Skeletal muscle satellite cell (primary cell): ENCODE measurements at regions not wholly inside any gene's neighbourhood (a gene's known extent, or its start where the extent isn't known, plus 50 kb on each side); places are given as distances from the start of the nearest gene placed in this dataset.
A peak's percentile ranks its signal among the peaks of the same experiment; 100 is the strongest.

ENCODE experiments used
- H3K27me3 ChIP-seq: 2 replicates; pipeline ENCODE4 v1.7.0; 2013; ENCODE audit warnings: low read length; ENCODE audit not compliant: control insufficient read depth, insufficient read depth
- H3K36me3 ChIP-seq: 2 replicates; pipeline ENCODE4 v1.7.0; 2013; ENCODE audit warnings: mild to moderate bottlenecking, control low read depth, low read length; ENCODE audit not compliant: insufficient read depth
- H3K4me1 ChIP-seq: 2 replicates; pipeline ENCODE4 v1.7.0; 2013; ENCODE audit warnings: low read length; ENCODE audit not compliant: control insufficient read depth, insufficient read depth
- H3K4me2 ChIP-seq: 2 replicates; pipeline ENCODE4 v1.7.0; 2013; ENCODE audit warnings: mild to moderate bottlenecking, low read length
- H3K4me3 ChIP-seq: 2 replicates; pipeline ENCODE4 v1.7.0; 2013; ENCODE audit warnings: low read length
- H3K9ac ChIP-seq: 2 replicates; pipeline ENCODE4 v1.7.0; 2013; ENCODE audit warnings: mild to moderate bottlenecking, low read depth, low read length, moderate library complexity
- H3K9me3 ChIP-seq: replicated peaks from 2 replicates; pipeline ENCODE4 v1.7.0; 2013; ENCODE audit warnings: mild to moderate bottlenecking, control low read depth, low read length

- H3K9me3 ChIP-seq = no peaks in the 10 kb centered on the region
- no peaks in the 10 kb centered on the region for H3K27me3 ChIP-seq
- H3K9ac ChIP-seq = peak overlapping the region; percentile 36
- H3K4me2 ChIP-seq = no peak overlapping the region
- no peaks in the 10 kb centered on the region for H3K36me3 ChIP-seq
- no peak overlapping the region for H3K4me3 ChIP-seq
- H3K4me1 ChIP-seq = peaks cover 21% of the 10 kb centered on the region
Measured at GRCh38 chr3:152159328-152159727, 109.4 kb upstream of the MBNL1 start.

GRCh38 chr3:152160350-152161011 is 108.2 kb upstream of the MBNL1 start:
- Histone ChIP-seq H3K9ac (no peak overlapping the region), H3K27me3 (no peaks in the 10 kb centered on the region), H3K4me1 (peaks cover 16% of the 10 kb centered on the region), H3K4me3 (no peak overlapping the region), H3K4me2 (no peak overlapping the region), H3K9me3 (no peaks in the 10 kb centered on the region), H3K36me3 (no peaks in the 10 kb centered on the region)

- Histone ChIP-seq H3K4me2 (no peak overlapping the region), H3K4me1 (peaks cover 33% of the 10 kb centered on the region), H3K27me3 (peaks cover 3% of the 10 kb centered on the region), H3K36me3 (no peaks in the 10 kb centered on the region), H3K4me3 (no peak overlapping the region), H3K9ac (no peak overlapping the region), H3K9me3 (no peaks in the 10 kb centered on the region)
Measured at GRCh38 chr3:152172460-152172859, 96.3 kb upstream of the MBNL1 start.

- H3K36me3 ChIP-seq = no peaks in the 10 kb centered on the region
- H3K4me2 ChIP-seq = no peak overlapping the region
- peaks cover 6% of the 10 kb centered on the region for H3K27me3 ChIP-seq
- H3K9ac ChIP-seq = no peak overlapping the region
- no peaks in the 10 kb centered on the region for H3K9me3 ChIP-seq
- peaks cover 33% of the 10 kb centered on the region for H3K4me1 ChIP-seq
- no peak overlapping the region for H3K4me3 ChIP-seq
Measured at GRCh38 chr3:152173627-152174026, 95.1 kb upstream of the MBNL1 start.

- peak overlapping the region; percentile 33 for H3K9ac ChIP-seq
- peaks cover 33% of the 10 kb centered on the region for H3K4me1 ChIP-seq
- peaks cover 6% of the 10 kb centered on the region for H3K27me3 ChIP-seq
Measured at GRCh38 chr3:152174876-152175527, 93.7 kb upstream of the MBNL1 start.

GRCh38 chr3:152175528-152175889 is 93.2 kb upstream of the MBNL1 start:
- Histone ChIP-seq H3K27me3 (peaks cover 6% of the 10 kb centered on the region), H3K9ac (peak overlapping the region; percentile 35), H3K4me1 (peaks cover 33% of the 10 kb centered on the region), H3K9me3 (no peaks in the 10 kb centered on the region), H3K4me2 (peak overlapping the region; percentile 72), H3K4me3 (peak overlapping the region; percentile 32), H3K36me3 (no peaks in the 10 kb centered on the region)

More at GRCh38 chr3:152174876-152175527, 93.7 kb upstream of the MBNL1 start:
- Histone ChIP-seq H3K4me3 (peak overlapping the region; percentile 23), H3K36me3 (no peaks in the 10 kb centered on the region), H3K4me2 (peak overlapping the region; percentile 72), H3K9me3 (no peaks in the 10 kb centered on the region)

- H3K4me1 ChIP-seq = peaks cover 33% of the 10 kb centered on the region
Measured at GRCh38 chr3:152176241-152176640, 92.5 kb upstream of the MBNL1 start.

GRCh38 chr3:152176998-152177397 is 91.7 kb upstream of the MBNL1 start:
- no peaks in the 10 kb centered on the region for H3K9me3 ChIP-seq
- peaks cover 6% of the 10 kb centered on the region for H3K27me3 ChIP-seq
- H3K4me2 ChIP-seq = no peak overlapping the region
- peaks cover 33% of the 10 kb centered on the region for H3K4me1 ChIP-seq
- H3K36me3 ChIP-seq = no peaks in the 10 kb centered on the region
- H3K4me3 ChIP-seq = no peak overlapping the region
- no peak overlapping the region for H3K9ac ChIP-seq

More at GRCh38 chr3:152176241-152176640, 92.5 kb upstream of the MBNL1 start:
- H3K4me3 ChIP-seq = peak overlapping the region; percentile 32
- peaks cover 6% of the 10 kb centered on the region for H3K27me3 ChIP-seq
- H3K36me3 ChIP-seq = no peaks in the 10 kb centered on the region
- H3K4me2 ChIP-seq = peak overlapping the region; percentile 68
- H3K9me3 ChIP-seq = no peaks in the 10 kb centered on the region
- H3K9ac ChIP-seq = peak overlapping the region; percentile 35

- peaks cover 33% of the 10 kb centered on the region for H3K4me1 ChIP-seq
- no peaks in the 10 kb centered on the region for H3K9me3 ChIP-seq
- peaks cover 6% of the 10 kb centered on the region for H3K27me3 ChIP-seq
- H3K36me3 ChIP-seq = no peaks in the 10 kb centered on the region
- no peak overlapping the region for H3K4me3 ChIP-seq
- H3K9ac ChIP-seq = no peak overlapping the region
- H3K4me2 ChIP-seq = no peak overlapping the region
Measured at GRCh38 chr3:152177757-152178156, 91.0 kb upstream of the MBNL1 start.

- H3K4me1 ChIP-seq = no peaks in the 10 kb centered on the region
- H3K9me3 ChIP-seq = no peaks in the 10 kb centered on the region
- no peak overlapping the region for H3K9ac ChIP-seq
- H3K36me3 ChIP-seq = no peaks in the 10 kb centered on the region
- H3K27me3 ChIP-seq = no peaks in the 10 kb centered on the region
- H3K4me2 ChIP-seq = no peak overlapping the region
- H3K4me3 ChIP-seq = no peak overlapping the region
Measured at GRCh38 chr3:152183473-152183872, 85.3 kb upstream of the MBNL1 start.

- Histone ChIP-seq H3K9ac (no peak overlapping the region), H3K4me1 (no peaks in the 10 kb centered on the region), H3K4me3 (no peak overlapping the region), H3K36me3 (no peaks in the 10 kb centered on the region), H3K27me3 (no peaks in the 10 kb centered on the region), H3K9me3 (no peaks in the 10 kb centered on the region), H3K4me2 (no peak overlapping the region)
Measured at GRCh38 chr3:152184971-152185686, 83.6 kb upstream of the MBNL1 start.
